ENCODE measurements at regions not wholly inside any gene's neighbourhood (a gene's known extent, or its start where the extent isn't known, plus 50 kb on each side); places are given as distances from the start of the nearest gene placed in this dataset.

GRCh38 chr6:113565306-113565705 is 291.8 kb upstream of the MARCKS start:
- Histone ChIP-seq H3K27me3 (no peaks in the 10 kb centered on the region), H3K4me1 (no peaks in the 10 kb centered on the region), H3K36me3 (no peaks in the 10 kb centered on the region), H3K4me3 (peak overlapping the region in 3 of 4 donors; percentile 13 to 54 (median 19)), H3K27ac (peak overlapping the region in 2 of 4 donors; percentile 64 to 68), H3K9me3 (no peaks in the 10 kb centered on the region)
- WGBS, 2 donors: 62 to 66% methylated on average over 10 of the region's 10 CpGs
- TF ChIP-seq POLR2A (IDR thresholded peaks at IDR 0.05) (no peak), CTCF (IDR thresholded peaks at IDR 0.05) (no peak)
- intact Hi-C loops (cut with DNase I): no loop called here
- DNase-seq: no peak

- H3K36me3 ChIP-seq: no peaks in the 10 kb centered on the region
- H3K27me3 ChIP-seq: no peaks in the 10 kb centered on the region
- no peak overlapping the region for H3K27ac ChIP-seq
- H3K4me3 ChIP-seq: no peak overlapping the region
- TF ChIP-seq CTCF (IDR thresholded peaks at IDR 0.05) (no peak), POLR2A (IDR thresholded peaks at IDR 0.05) (no peak)
- no peaks in the 10 kb centered on the region for H3K9me3 ChIP-seq
- H3K4me1 ChIP-seq: no peaks in the 10 kb centered on the region
- intact Hi-C loops (cut with DNase I): no loop called here
- DNase-seq: no peak
These were observed 287.0 kb upstream of the MARCKS start for GRCh38 chr6:113570161-113570560.

- TF ChIP-seq POLR2A (IDR thresholded peaks at IDR 0.05) (no peak), CTCF (IDR thresholded peaks at IDR 0.05) (no peak)
- Histone ChIP-seq H3K27ac (no peak overlapping the region), H3K4me1 (no peaks in the 10 kb centered on the region), H3K36me3 (no peaks in the 10 kb centered on the region), H3K27me3 (no peaks in the 10 kb centered on the region), H3K4me3 (no peak overlapping the region), H3K9me3 (no peaks in the 10 kb centered on the region)
- DNase-seq: no peak
- 79 to 82% methylated on average over 3 of the region's 3 CpGs for WGBS, 2 donors
- intact Hi-C loops (cut with DNase I): no loop called here
These were observed 286.5 kb upstream of the MARCKS start for GRCh38 chr6:113570641-113571040.

GRCh38 chr6:113574147-113574546 is 283.0 kb upstream of the MARCKS start:
- Histone ChIP-seq H3K4me3 (no peak overlapping the region), H3K9me3 (no peaks in the 10 kb centered on the region), H3K36me3 (no peaks in the 10 kb centered on the region), H3K4me1 (no peaks in the 10 kb centered on the region), H3K27me3 (no peaks in the 10 kb centered on the region), H3K27ac (no peak overlapping the region)
- intact Hi-C loops (cut with DNase I): no loop called here
- whole genome bisulfite sequencing, 2 donors: 37 to 45% methylated on average over 4 of the region's 4 CpGs
- TF ChIP-seq CTCF (IDR thresholded peaks at IDR 0.05): no peak
- TF ChIP-seq POLR2A (IDR thresholded peaks at IDR 0.05): no peak
- no peak for DNase-seq

- no peaks in the 10 kb centered on the region for H3K36me3 ChIP-seq
- H3K4me1 ChIP-seq: no peaks in the 10 kb centered on the region
- no peak overlapping the region for H3K4me3 ChIP-seq
- no peaks in the 10 kb centered on the region for H3K27me3 ChIP-seq
- H3K27ac ChIP-seq: no peak overlapping the region
- TF ChIP-seq CTCF (IDR thresholded peaks at IDR 0.05) (no peak), POLR2A (IDR thresholded peaks at IDR 0.05) (no peak)
- intact Hi-C loops (cut with DNase I): no loop called here
- no peaks in the 10 kb centered on the region for H3K9me3 ChIP-seq
- DNase-seq: no peak
These were observed 280.8 kb upstream of the MARCKS start for GRCh38 chr6:113576310-113576709.

Data from esophagus squamous epithelium (tissue), 5 donors.